H9 (cell line): ENCODE measurements at regions not wholly inside any gene's neighbourhood (a gene's known extent, or its start where the extent isn't known, plus 50 kb on each side); places are given as distances from the start of the nearest gene placed in this dataset.

ENCODE experiments used
- DNase-seq: peaks from one replicate; pipeline ENCODE4 v3.0.0-alpha.2; 2017
- H2AFZ ChIP-seq: one replicate; pipeline ENCODE4 v1.6.1; 2013; ENCODE audit warnings: mild to moderate bottlenecking, low read length, control low read depth, moderate library complexity
- H2AK5ac ChIP-seq: 2 replicates; pipeline ENCODE4 v1.6.1; 2013; ENCODE audit warnings: low read length, control low read depth, mixed read lengths; ENCODE audit not compliant: insufficient read length
- H2BK120ac ChIP-seq: one replicate; pipeline ENCODE4 v1.6.1; 2013; ENCODE audit warnings: low read depth, mild to moderate bottlenecking, low read length, control low read depth, inconsistent platforms; ENCODE audit not compliant: poor library complexity, severe bottlenecking
- H2BK12ac ChIP-seq: 2 replicates; pipeline ENCODE4 v1.6.1; 2013; ENCODE audit warnings: low read length, control low read depth, mixed read lengths, low read depth; ENCODE audit not compliant: insufficient read length
- H2BK15ac ChIP-seq: 2 replicates; pipeline ENCODE4 v1.6.1; 2013; ENCODE audit warnings: low read depth, low read length, control low read depth
- H2BK20ac ChIP-seq: one replicate; pipeline ENCODE4 v1.6.1; 2013; ENCODE audit warnings: low read depth, mild to moderate bottlenecking, low read length, control low read depth, inconsistent platforms; ENCODE audit not compliant: poor library complexity, severe bottlenecking
- H2BK5ac ChIP-seq: 2 replicates; pipeline ENCODE4 v1.6.1; 2013; ENCODE audit warnings: low read length, control low read depth, mixed read lengths; ENCODE audit not compliant: insufficient read length
- H3K14ac ChIP-seq: 2 replicates; pipeline ENCODE4 v1.6.1; 2013; ENCODE audit warnings: low read length, control low read depth; ENCODE audit not compliant: insufficient read depth
- H3K18ac ChIP-seq: 2 replicates; pipeline ENCODE4 v1.6.1; 2013; ENCODE audit warnings: low read depth, mild to moderate bottlenecking, mixed read lengths, low read length, control low read depth; ENCODE audit not compliant: insufficient read length
- H3K23ac ChIP-seq: 2 replicates; pipeline ENCODE4 v1.6.1; 2013; ENCODE audit warnings: low read length, control low read depth, mixed read lengths, low read depth; ENCODE audit not compliant: insufficient read length
- H3K23me2 ChIP-seq: 2 replicates; pipeline ENCODE4 v1.6.1; 2013; ENCODE audit warnings: low read depth, mild to moderate bottlenecking, mixed read lengths, low read length, control low read depth; ENCODE audit not compliant: insufficient read length, poor library complexity, severe bottlenecking
- H3K27ac ChIP-seq: 2 replicates; pipeline ENCODE4 v1.5.1; 2013; ENCODE audit warnings: low read length, control low read depth, mixed read lengths, low read depth; ENCODE audit not compliant: insufficient read length
- H3K27me3 ChIP-seq: 2 replicates; pipeline ENCODE4 v1.6.1; 2013; ENCODE audit warnings: low read length, control low read depth, inconsistent platforms; ENCODE audit not compliant: insufficient read depth
- H3K4ac ChIP-seq: 2 replicates; pipeline ENCODE4 v1.6.1; 2013; ENCODE audit warnings: low read depth, mild to moderate bottlenecking, control low read depth, inconsistent platforms, low read length, moderate library complexity
- H3K4me1 ChIP-seq: 2 replicates; pipeline ENCODE4 v1.6.1; 2013; ENCODE audit warnings: low read length, control low read depth, inconsistent platforms; ENCODE audit not compliant: insufficient read depth
- H3K4me2 ChIP-seq: 2 replicates; pipeline ENCODE4 v1.6.1; 2013; ENCODE audit warnings: low read length, control low read depth, mixed read lengths; ENCODE audit not compliant: insufficient read length, insufficient read depth
- H3K56ac ChIP-seq: 2 replicates; pipeline ENCODE4 v1.6.1; 2013; ENCODE audit warnings: low read depth, mild to moderate bottlenecking, mixed read lengths, low read length, control low read depth; ENCODE audit not compliant: insufficient read length
- H3K79me1 ChIP-seq: 2 replicates; pipeline ENCODE4 v1.6.1; 2013; ENCODE audit warnings: low read depth, mild to moderate bottlenecking, moderate library complexity, low read length, control low read depth, inconsistent platforms; ENCODE audit not compliant: insufficient read depth, poor library complexity, severe bottlenecking
- H3K79me2 ChIP-seq: 2 replicates; pipeline ENCODE4 v1.6.1; 2013; ENCODE audit warnings: low read length, control low read depth, inconsistent platforms; ENCODE audit not compliant: insufficient read depth
- H3K9ac ChIP-seq: 2 replicates; pipeline ENCODE4 v1.6.1; 2013; ENCODE audit warnings: low read length, control low read depth, mixed read lengths; ENCODE audit not compliant: insufficient read length; ENCODE audit errors: extremely low read depth
- H3K9me3 ChIP-seq: one replicate; pipeline ENCODE4 v1.6.1; 2013; ENCODE audit warnings: low read depth, low read length, inconsistent platforms; ENCODE audit not compliant: control insufficient read depth
- H3T11ph ChIP-seq: one replicate; pipeline ENCODE4 v1.6.1; 2013; ENCODE audit warnings: mild to moderate bottlenecking, low read length, control low read depth, inconsistent platforms
- H4K20me1 ChIP-seq: one replicate; pipeline ENCODE4 v1.6.1; 2013; ENCODE audit not compliant: control insufficient read depth, insufficient read length, insufficient read depth
- H4K5ac ChIP-seq: 2 replicates; pipeline ENCODE4 v1.6.1; 2013; ENCODE audit warnings: low read depth, mild to moderate bottlenecking, mixed read lengths, low read length, control low read depth; ENCODE audit not compliant: insufficient read length
- H4K8ac ChIP-seq: replicated peaks from 2 replicates; pipeline ENCODE4 v1.6.1; 2013; ENCODE audit warnings: low read length, control low read depth, mixed read lengths, low read depth; ENCODE audit not compliant: insufficient read length
- H4K91ac ChIP-seq: 2 replicates; pipeline ENCODE4 v1.6.1; 2013; ENCODE audit warnings: low read depth, mild to moderate bottlenecking, moderate library complexity, mixed read lengths, low read length, control low read depth; ENCODE audit not compliant: insufficient read length
- H3K27ac Mint-ChIP-seq, 3 experiments: 2 replicates in 2 of 3; 3 replicates in 1 of 3; pipeline ENCODE4 v1.8.0; 2020 to 2021; ENCODE audit warnings: mixed read lengths in 3 of 3, mild to moderate bottlenecking in 1 of 3, moderate library complexity in 1 of 3
- H3K27me3 Mint-ChIP-seq: 2 replicates; pipeline ENCODE4 v1.8.0; 2021; ENCODE audit warnings: low read depth, mild to moderate bottlenecking, moderate library complexity, mixed read lengths
- H3K36me3 Mint-ChIP-seq, 3 experiments: 2 replicates in 2 of 3; 3 replicates in 1 of 3; pipeline ENCODE4 v1.8.0; 2020 to 2021; ENCODE audit warnings: low read depth in 3 of 3, mixed read lengths in 3 of 3; ENCODE audit not compliant: insufficient read depth in 1 of 3
- H3K4me1 Mint-ChIP-seq, 2 experiments: 2 replicates each; pipeline ENCODE4 v1.8.0; 2020; ENCODE audit warnings: mixed read lengths in 2 of 2
- H3K4me3 Mint-ChIP-seq, 2 experiments: 2 replicates in 1 of 2; 3 replicates in 1 of 2; pipeline ENCODE4 v1.8.0; 2020 to 2021; ENCODE audit warnings: mild to moderate bottlenecking in 2 of 2, mixed read lengths in 2 of 2, moderate library complexity in 1 of 2
- H3K9me3 Mint-ChIP-seq, 2 experiments: 2 replicates in 1 of 2; 3 replicates in 1 of 2; pipeline ENCODE4 v1.8.0; 2020; ENCODE audit warnings: mild to moderate bottlenecking in 2 of 2, mixed read lengths in 2 of 2, moderate library complexity in 1 of 2
- WGBS: extraction: QIAGEN DNeasy Blood & Tissue Kit; methylation state at CpG from one replicate; pipeline ENCODE4 v1.1.7; 2013; ENCODE audit warnings: missing lambda C conversion rate, low lambda C conversion rate, mixed read lengths; ENCODE audit not compliant: insufficient read length; ENCODE audit errors: extremely low coverage; 5-methylcytosine and 5-hydroxymethylcytosine counted together
- TF ChIP-seq, protein P1 (sequence below): fragments of 200-600 bp; sonication (generic); conservative IDR thresholded peaks from 3 replicates; pipeline ENCODE4 v1.8.0; 2021; ENCODE audit warnings: antibody characterized with exemption, mild to moderate bottlenecking

DNA sequence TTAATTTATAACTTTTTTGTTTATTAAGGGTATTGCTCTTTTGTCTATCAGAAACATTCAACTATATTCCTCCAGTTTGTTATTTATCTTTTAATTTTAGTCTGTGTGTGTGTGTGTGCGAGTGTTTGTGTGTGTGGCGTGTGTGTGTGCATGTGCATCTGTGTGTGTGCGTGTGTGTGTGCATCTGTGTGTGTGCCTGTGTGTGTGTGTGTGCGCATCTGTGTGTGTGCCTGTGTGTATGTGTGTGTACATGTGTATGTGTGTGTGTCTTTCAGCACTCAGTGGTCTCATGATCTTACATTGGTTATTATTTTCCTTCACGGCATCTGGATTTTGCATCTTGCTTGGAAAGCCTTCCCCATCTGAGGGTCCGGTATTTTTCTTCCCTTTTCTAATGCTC, 281.1 kb upstream of the RTL1 start:
- no peak overlapping the region for H3K27ac Mint-ChIP-seq
- H3K4me3 Mint-ChIP-seq: no peak overlapping the region
- no peak overlapping the region for H3K56ac ChIP-seq
- peaks cover 9 to 10% of the 10 kb centered on the region in 2 experiments; a peak in 4 of 5 replicates for H3K9me3 Mint-ChIP-seq
- H2BK120ac ChIP-seq: no peak overlapping the region
- no peak overlapping the region for H4K5ac ChIP-seq
- no peak overlapping the region for H3K18ac ChIP-seq
- H4K8ac ChIP-seq: no peak overlapping the region
- no peak overlapping the region for H3T11ph ChIP-seq
- H2BK20ac ChIP-seq: no peak overlapping the region
- H3K27me3 Mint-ChIP-seq: peaks cover 2% of the 10 kb centered on the region; the same call in 1 of the 2 replicates
- no peak overlapping the region for H3K23ac ChIP-seq
- H2AK5ac ChIP-seq: no peak overlapping the region
- H4K91ac ChIP-seq: no peak overlapping the region
- H4K20me1 ChIP-seq: no peaks in the 10 kb centered on the region
- H3K79me2 ChIP-seq: no peaks in the 10 kb centered on the region
- H3K14ac ChIP-seq: no peak overlapping the region
- no peaks in the 10 kb centered on the region for H3K27me3 ChIP-seq
- H3K4me1 Mint-ChIP-seq: peaks cover 7 to 20% of the 10 kb centered on the region in 2 experiments
- no peak overlapping the region for H2BK5ac ChIP-seq
- no peak overlapping the region for H2BK15ac ChIP-seq
- no peak overlapping the region for H2BK12ac ChIP-seq
- TF ChIP-seq, protein P1, sequence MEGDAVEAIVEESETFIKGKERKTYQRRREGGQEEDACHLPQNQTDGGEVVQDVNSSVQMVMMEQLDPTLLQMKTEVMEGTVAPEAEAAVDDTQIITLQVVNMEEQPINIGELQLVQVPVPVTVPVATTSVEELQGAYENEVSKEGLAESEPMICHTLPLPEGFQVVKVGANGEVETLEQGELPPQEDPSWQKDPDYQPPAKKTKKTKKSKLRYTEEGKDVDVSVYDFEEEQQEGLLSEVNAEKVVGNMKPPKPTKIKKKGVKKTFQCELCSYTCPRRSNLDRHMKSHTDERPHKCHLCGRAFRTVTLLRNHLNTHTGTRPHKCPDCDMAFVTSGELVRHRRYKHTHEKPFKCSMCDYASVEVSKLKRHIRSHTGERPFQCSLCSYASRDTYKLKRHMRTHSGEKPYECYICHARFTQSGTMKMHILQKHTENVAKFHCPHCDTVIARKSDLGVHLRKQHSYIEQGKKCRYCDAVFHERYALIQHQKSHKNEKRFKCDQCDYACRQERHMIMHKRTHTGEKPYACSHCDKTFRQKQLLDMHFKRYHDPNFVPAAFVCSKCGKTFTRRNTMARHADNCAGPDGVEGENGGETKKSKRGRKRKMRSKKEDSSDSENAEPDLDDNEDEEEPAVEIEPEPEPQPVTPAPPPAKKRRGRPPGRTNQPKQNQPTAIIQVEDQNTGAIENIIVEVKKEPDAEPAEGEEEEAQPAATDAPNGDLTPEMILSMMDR: no peak
- no peak overlapping the region for H2AFZ ChIP-seq
- no peak overlapping the region for H3K4me2 ChIP-seq
- no peaks in the 10 kb centered on the region for H3K79me1 ChIP-seq
- peaks cover 0 to 10% (median 0%) of the 10 kb centered on the region in 3 experiments; a peak in 2 of 7 replicates for H3K36me3 Mint-ChIP-seq
- H3K27ac ChIP-seq: no peak overlapping the region
- no peak overlapping the region for H3K4ac ChIP-seq
- WGBS: no CpG with 5 or more reads among the region's 6 CpGs
- no peak overlapping the region for H3K9ac ChIP-seq
- DNase-seq: no peak
- no peaks in the 10 kb centered on the region for H3K9me3 ChIP-seq
- H3K4me1 ChIP-seq: no peaks in the 10 kb centered on the region
- H3K23me2 ChIP-seq: no peaks in the 10 kb centered on the region
